Endothelial cell (in vitro differentiated cells): ENCODE measurements at regions not wholly inside any gene's neighbourhood (a gene's known extent, or its start where the extent isn't known, plus 50 kb on each side); places are given as distances from the start of the nearest gene placed in this dataset.

Experiments
- DNase-seq: peaks from one replicate; pipeline ENCODE4 v3.0.0; 2021; ENCODE audit warnings: low spot score
- H3K27ac Mint-ChIP-seq: one replicate; pipeline ENCODE4 v1.8.0; 2021; ENCODE audit warnings: mixed read lengths, inconsistent platforms; ENCODE audit not compliant: unreplicated experiment
- H3K27me3 Mint-ChIP-seq: one replicate; pipeline ENCODE4 v1.8.0; 2021; ENCODE audit warnings: mild to moderate bottlenecking, moderate library complexity, mixed read lengths, inconsistent platforms; ENCODE audit not compliant: unreplicated experiment
- H3K36me3 Mint-ChIP-seq: one replicate; pipeline ENCODE4 v1.8.0; 2021; ENCODE audit warnings: mild to moderate bottlenecking, low read depth, mixed read lengths, inconsistent platforms; ENCODE audit not compliant: unreplicated experiment
- H3K4me1 Mint-ChIP-seq: one replicate; pipeline ENCODE4 v1.8.0; 2021; ENCODE audit warnings: mild to moderate bottlenecking, mixed read lengths, inconsistent platforms; ENCODE audit not compliant: unreplicated experiment
- H3K4me3 Mint-ChIP-seq: one replicate; pipeline ENCODE4 v1.8.0; 2021; ENCODE audit warnings: mild to moderate bottlenecking, mixed read lengths, inconsistent platforms; ENCODE audit not compliant: unreplicated experiment
- H3K9me3 Mint-ChIP-seq: one replicate; pipeline ENCODE4 v1.8.0; 2021; ENCODE audit warnings: mixed read lengths, inconsistent platforms; ENCODE audit not compliant: unreplicated experiment
- TF ChIP-seq, protein P1 (sequence below): fragments of 200-600 bp; sonication (generic); IDR thresholded peaks from one replicate; pipeline ENCODE4 v1.5.0; 2021; ENCODE audit warnings: antibody characterized with exemption; ENCODE audit not compliant: unreplicated experiment

- Mint-ChIP-seq H3K27me3 (no peaks in the 10 kb centered on the region), H3K4me1 (no peaks in the 10 kb centered on the region), H3K9me3 (no peaks in the 10 kb centered on the region), H3K27ac (no peak overlapping the region), H3K4me3 (no peak overlapping the region), H3K36me3 (no peaks in the 10 kb centered on the region)
- TF ChIP-seq, protein P1, sequence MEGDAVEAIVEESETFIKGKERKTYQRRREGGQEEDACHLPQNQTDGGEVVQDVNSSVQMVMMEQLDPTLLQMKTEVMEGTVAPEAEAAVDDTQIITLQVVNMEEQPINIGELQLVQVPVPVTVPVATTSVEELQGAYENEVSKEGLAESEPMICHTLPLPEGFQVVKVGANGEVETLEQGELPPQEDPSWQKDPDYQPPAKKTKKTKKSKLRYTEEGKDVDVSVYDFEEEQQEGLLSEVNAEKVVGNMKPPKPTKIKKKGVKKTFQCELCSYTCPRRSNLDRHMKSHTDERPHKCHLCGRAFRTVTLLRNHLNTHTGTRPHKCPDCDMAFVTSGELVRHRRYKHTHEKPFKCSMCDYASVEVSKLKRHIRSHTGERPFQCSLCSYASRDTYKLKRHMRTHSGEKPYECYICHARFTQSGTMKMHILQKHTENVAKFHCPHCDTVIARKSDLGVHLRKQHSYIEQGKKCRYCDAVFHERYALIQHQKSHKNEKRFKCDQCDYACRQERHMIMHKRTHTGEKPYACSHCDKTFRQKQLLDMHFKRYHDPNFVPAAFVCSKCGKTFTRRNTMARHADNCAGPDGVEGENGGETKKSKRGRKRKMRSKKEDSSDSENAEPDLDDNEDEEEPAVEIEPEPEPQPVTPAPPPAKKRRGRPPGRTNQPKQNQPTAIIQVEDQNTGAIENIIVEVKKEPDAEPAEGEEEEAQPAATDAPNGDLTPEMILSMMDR, result no peak
- DNase-seq, result no peak
These were observed 695.7 kb upstream of the NECTIN3 start for GRCh38 chr3:110375751-110376518.

DNA sequence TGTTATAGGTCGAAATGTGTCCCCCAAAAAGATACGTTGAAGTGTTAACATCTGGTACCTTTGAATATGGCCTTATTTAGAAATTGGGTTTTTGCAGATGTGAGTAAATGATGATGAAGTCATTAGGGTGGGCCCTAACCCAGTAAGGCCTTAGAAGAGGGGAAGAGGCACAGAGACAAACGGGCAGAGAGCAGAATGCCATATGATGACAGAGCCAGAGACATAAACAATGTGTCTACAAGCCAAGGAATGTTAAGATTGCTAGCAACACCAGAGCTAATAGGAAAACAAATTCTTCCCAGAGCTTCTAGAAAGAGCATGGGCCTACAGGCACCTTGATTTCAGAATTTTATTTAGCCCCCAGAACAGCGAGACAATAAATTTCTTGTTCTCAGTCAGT, 693.1 kb upstream of the NECTIN3 start:
- Mint-ChIP-seq H3K4me1 (no peaks in the 10 kb centered on the region), H3K27me3 (no peaks in the 10 kb centered on the region), H3K4me3 (no peak overlapping the region), H3K9me3 (no peaks in the 10 kb centered on the region), H3K36me3 (no peaks in the 10 kb centered on the region), H3K27ac (no peak overlapping the region)
- DNase-seq, result no peak
- TF ChIP-seq, protein P1, result no peak

DNA sequence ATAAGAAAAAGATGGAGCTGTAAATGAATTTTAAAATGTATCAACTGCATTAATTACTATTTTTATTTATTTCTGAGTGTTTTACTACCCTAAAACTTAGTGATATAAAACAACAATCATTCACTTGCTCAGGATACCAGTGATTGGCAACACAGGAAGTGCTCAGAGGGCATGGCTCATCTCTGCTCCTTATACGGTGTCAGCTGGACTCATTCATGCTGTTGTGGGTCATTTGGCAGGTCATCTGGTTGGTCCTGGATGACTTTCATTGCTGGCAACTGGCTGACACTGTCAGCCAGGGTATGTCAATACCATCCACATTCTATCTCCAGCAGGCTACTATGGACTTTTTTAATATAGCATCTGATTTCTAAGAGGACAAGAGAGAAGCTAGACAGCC, 689.6 kb upstream of the NECTIN3 start:
- Mint-ChIP-seq H3K9me3 (no peaks in the 10 kb centered on the region), H3K4me3 (no peak overlapping the region), H3K27ac (no peak overlapping the region)

GRCh38 chr3:110383356-110383755, 688.3 kb upstream of the NECTIN3 start:
- TF ChIP-seq, protein P1, result no peak
- Mint-ChIP-seq H3K4me3 (no peak overlapping the region), H3K27me3 (no peaks in the 10 kb centered on the region), H3K4me1 (no peaks in the 10 kb centered on the region), H3K27ac (no peak overlapping the region), H3K36me3 (no peaks in the 10 kb centered on the region), H3K9me3 (no peaks in the 10 kb centered on the region)
- no peak for DNase-seq

More for the DNA sequence above, 689.6 kb upstream of the NECTIN3 start:
- DNase-seq, result no peak
- no peaks in the 10 kb centered on the region for H3K4me1 Mint-ChIP-seq
- TF ChIP-seq, protein P1, result no peak
- no peaks in the 10 kb centered on the region for H3K36me3 Mint-ChIP-seq
- H3K27me3 Mint-ChIP-seq, result no peaks in the 10 kb centered on the region

- no peaks in the 10 kb centered on the region for H3K4me1 Mint-ChIP-seq
- H3K27ac Mint-ChIP-seq, result no peak overlapping the region
These were observed 687.0 kb upstream of the NECTIN3 start for GRCh38 chr3:110384601-110385000.

More at GRCh38 chr3:110384601-110385000, 687.0 kb upstream of the NECTIN3 start:
- no peak overlapping the region for H3K4me3 Mint-ChIP-seq
- H3K9me3 Mint-ChIP-seq, result no peaks in the 10 kb centered on the region
- no peaks in the 10 kb centered on the region for H3K27me3 Mint-ChIP-seq
- TF ChIP-seq, protein P1, result no peak
- DNase-seq, result no peak
- no peaks in the 10 kb centered on the region for H3K36me3 Mint-ChIP-seq
